ENCODE measurements at regions not wholly inside any gene's neighbourhood (a gene's known extent, or its start where the extent isn't known, plus 50 kb on each side); places are given as distances from the start of the nearest gene placed in this dataset.

DNA sequence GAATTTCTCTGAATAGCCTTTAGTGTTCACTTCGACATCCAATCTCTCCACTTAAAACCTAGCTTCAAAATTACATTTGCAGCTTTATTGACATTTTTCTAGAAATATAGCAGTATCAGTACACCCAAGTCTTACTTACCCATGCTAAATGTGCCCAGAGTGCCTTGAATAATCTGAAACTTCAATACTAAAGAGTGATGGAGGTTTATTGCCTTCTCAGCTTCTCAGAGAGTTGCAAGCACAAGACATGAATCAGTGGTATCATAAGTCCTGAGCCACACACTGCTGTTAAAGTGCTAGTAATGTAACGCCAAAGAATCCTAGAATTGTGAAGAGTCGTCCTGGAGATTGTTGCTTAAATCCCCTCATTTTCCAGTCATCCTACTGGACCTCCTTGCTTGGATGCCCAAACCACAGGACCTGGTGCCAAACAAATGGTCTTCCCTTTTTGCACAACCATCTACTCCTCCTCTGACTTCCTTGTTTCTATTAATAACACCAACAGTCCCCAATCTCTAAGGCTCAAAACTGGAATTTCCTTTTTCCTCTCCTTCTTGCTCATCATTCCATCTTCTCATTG, 83.2 kb upstream of the SPATS2L start:
- TF ChIP-seq, protein P1, sequence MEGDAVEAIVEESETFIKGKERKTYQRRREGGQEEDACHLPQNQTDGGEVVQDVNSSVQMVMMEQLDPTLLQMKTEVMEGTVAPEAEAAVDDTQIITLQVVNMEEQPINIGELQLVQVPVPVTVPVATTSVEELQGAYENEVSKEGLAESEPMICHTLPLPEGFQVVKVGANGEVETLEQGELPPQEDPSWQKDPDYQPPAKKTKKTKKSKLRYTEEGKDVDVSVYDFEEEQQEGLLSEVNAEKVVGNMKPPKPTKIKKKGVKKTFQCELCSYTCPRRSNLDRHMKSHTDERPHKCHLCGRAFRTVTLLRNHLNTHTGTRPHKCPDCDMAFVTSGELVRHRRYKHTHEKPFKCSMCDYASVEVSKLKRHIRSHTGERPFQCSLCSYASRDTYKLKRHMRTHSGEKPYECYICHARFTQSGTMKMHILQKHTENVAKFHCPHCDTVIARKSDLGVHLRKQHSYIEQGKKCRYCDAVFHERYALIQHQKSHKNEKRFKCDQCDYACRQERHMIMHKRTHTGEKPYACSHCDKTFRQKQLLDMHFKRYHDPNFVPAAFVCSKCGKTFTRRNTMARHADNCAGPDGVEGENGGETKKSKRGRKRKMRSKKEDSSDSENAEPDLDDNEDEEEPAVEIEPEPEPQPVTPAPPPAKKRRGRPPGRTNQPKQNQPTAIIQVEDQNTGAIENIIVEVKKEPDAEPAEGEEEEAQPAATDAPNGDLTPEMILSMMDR (conservative IDR thresholded peaks at IDR 0.05; ENCODE audit: low read length) = no peak
- TF ChIP-seq EZH2phosphoT487 (IDR thresholded peaks at IDR 0.05; ENCODE audit: borderline replicate concordance, low read depth, low read length) = no peak

All from OCI-LY7 (cell line).